Neuronal stem cell (in vitro differentiated cells): ENCODE measurements at regions not wholly inside any gene's neighbourhood (a gene's known extent, or its start where the extent isn't known, plus 50 kb on each side); places are given as distances from the start of the nearest gene placed in this dataset.

ENCODE experiments used
- DNase-seq: peaks from one replicate; pipeline ENCODE4 v3.0.0-alpha.2; 2013; ENCODE audit warnings: low spot score
- H2AFZ ChIP-seq: one replicate; pipeline ENCODE4 v1.6.1; 2013; ENCODE audit warnings: mild to moderate bottlenecking, low read length, inconsistent platforms
- H2AK5ac ChIP-seq: 2 replicates; pipeline ENCODE4 v1.6.1; 2013; ENCODE audit warnings: low read depth, mild to moderate bottlenecking, inconsistent platforms, low read length, moderate library complexity, mixed read lengths
- H2BK120ac ChIP-seq: 2 replicates; pipeline ENCODE4 v1.6.1; 2013; ENCODE audit warnings: low read depth, mild to moderate bottlenecking, inconsistent platforms, low read length, moderate library complexity, mixed read lengths
- H2BK12ac ChIP-seq: one replicate; pipeline ENCODE4 v1.6.1; 2013; ENCODE audit warnings: low read length, inconsistent platforms
- H2BK15ac ChIP-seq: 2 replicates; pipeline ENCODE4 v1.6.1; 2013; ENCODE audit warnings: mild to moderate bottlenecking, low read length, inconsistent platforms, mixed read lengths
- H2BK5ac ChIP-seq: one replicate; pipeline ENCODE4 v1.6.1; 2013; ENCODE audit warnings: inconsistent platforms, mild to moderate bottlenecking, low read length, moderate library complexity
- H3K14ac ChIP-seq: one replicate; pipeline ENCODE4 v1.6.1; 2013; ENCODE audit warnings: low read length, inconsistent platforms
- H3K18ac ChIP-seq: 2 replicates; pipeline ENCODE4 v1.6.1; 2013; ENCODE audit warnings: low read length, inconsistent platforms
- H3K23ac ChIP-seq: 2 replicates; pipeline ENCODE4 v1.6.1; 2013; ENCODE audit warnings: low read depth, mild to moderate bottlenecking, mixed read lengths, low read length, inconsistent platforms; ENCODE audit not compliant: poor library complexity
- H3K27ac ChIP-seq: replicated peaks from 3 replicates; pipeline ENCODE4 v1.5.1; 2013; ENCODE audit warnings: low read length, inconsistent platforms
- H3K27me3 ChIP-seq, 3 experiments: 2 replicates each; pipeline ENCODE4 v1.6.1; 2013; ENCODE audit warnings: low read length in 3 of 3, mild to moderate bottlenecking in 2 of 3, inconsistent platforms in 1 of 3, low read depth in 1 of 3, mixed read lengths in 1 of 3, moderate library complexity in 1 of 3; ENCODE audit not compliant: control insufficient read depth in 3 of 3, insufficient read depth in 3 of 3
- H3K36me3 ChIP-seq, 2 donors: replicated peaks in 1 of 2; 2 replicates each; pipeline ENCODE4 v1.6.1; 2013; ENCODE audit warnings: low read length in 2 of 2; ENCODE audit not compliant: control insufficient read depth in 2 of 2, insufficient read depth in 2 of 2
- H3K4ac ChIP-seq: 2 replicates; pipeline ENCODE4 v1.6.1; 2013; ENCODE audit warnings: inconsistent platforms, mild to moderate bottlenecking, low read length, moderate library complexity
- H3K4me1 ChIP-seq, 2 donors: 1 replicate in 1 of 2; 2 replicates in 1 of 2; pipeline ENCODE4 v1.6.1; 2013; ENCODE audit warnings: low read length in 2 of 2, low read depth in 1 of 2; ENCODE audit not compliant: control insufficient read depth in 2 of 2, insufficient read depth in 1 of 2
- H3K4me2 ChIP-seq: one replicate; pipeline ENCODE4 v1.6.1; 2013; ENCODE audit warnings: mild to moderate bottlenecking, low read length, inconsistent platforms; ENCODE audit not compliant: insufficient read depth, poor library complexity, severe bottlenecking
- H3K4me3 ChIP-seq, 2 donors: 2 replicates each; pipeline ENCODE4 v1.5.1; 2013; ENCODE audit warnings: low read length in 2 of 2, mild to moderate bottlenecking in 2 of 2, inconsistent platforms in 1 of 2, moderate library complexity in 1 of 2
- H3K79me1 ChIP-seq: one replicate; pipeline ENCODE4 v1.6.1; 2013; ENCODE audit warnings: low read depth, mild to moderate bottlenecking, inconsistent platforms, low read length, moderate library complexity
- H3K9ac ChIP-seq: one replicate; pipeline ENCODE4 v1.6.1; 2013; ENCODE audit warnings: mild to moderate bottlenecking, low read depth, low read length, inconsistent platforms; ENCODE audit not compliant: poor library complexity
- H3K9me3 ChIP-seq, 2 donors: replicated peaks in 1 of 2; 2 replicates each; pipeline versions ENCODE3 to v1.6.1; 2013; ENCODE audit warnings: low read length in 2 of 2, mild to moderate bottlenecking in 2 of 2, inconsistent platforms in 1 of 2, low read depth in 1 of 2, mixed read lengths in 1 of 2, moderate library complexity in 1 of 2; ENCODE audit not compliant: control insufficient read depth in 2 of 2, insufficient read depth in 1 of 2
- H4K8ac ChIP-seq: one replicate; pipeline ENCODE4 v1.6.1; 2013; ENCODE audit warnings: low read depth, mild to moderate bottlenecking, inconsistent platforms, low read length, moderate library complexity
- H4K91ac ChIP-seq: one replicate; pipeline ENCODE4 v1.6.1; 2013; ENCODE audit warnings: low read length, low read depth, mild to moderate bottlenecking, inconsistent platforms; ENCODE audit not compliant: poor library complexity
- WGBS, 2 donors: extraction: QIAGEN DNeasy Blood & Tissue Kit; methylation state at CpG; one replicate each; pipeline ENCODE4 v1.1.7; 2013; ENCODE audit warnings: missing lambda C conversion rate in 2 of 2, mixed read lengths in 1 of 2; ENCODE audit not compliant: insufficient read length in 2 of 2, insufficient replicate concordance in 1 of 2; ENCODE audit errors: extremely low coverage in 2 of 2; 5-methylcytosine and 5-hydroxymethylcytosine counted together

- Histone ChIP-seq H3K79me1 (no peaks in the 10 kb centered on the region), H2BK5ac (no peak overlapping the region), H2AFZ (no peak overlapping the region), H3K27me3 (no peaks in the 10 kb centered on the region), H3K9me3 (no peaks in the 10 kb centered on the region), H4K91ac (no peak overlapping the region), H3K23ac (no peak overlapping the region), H3K18ac (no peak overlapping the region), H3K4me3 (no peak overlapping the region), H3K27ac (peak overlapping the region; percentile 89), H3K9ac (no peak overlapping the region), H2BK120ac (no peak overlapping the region), H3K4me1 (peaks cover 0 to 10% of the 10 kb centered on the region in 2 donors), H3K4ac (no peak overlapping the region), H2BK15ac (no peak overlapping the region), H4K8ac (no peak overlapping the region), H3K4me2 (no peak overlapping the region), H3K14ac (no peak overlapping the region), H2BK12ac (no peak overlapping the region), H3K36me3 (no peaks in the 10 kb centered on the region), H2AK5ac (no peak overlapping the region)
- WGBS, 2 donors = no CpG with 5 or more reads among the region's 10 CpGs
- peak; percentile 69 for DNase-seq
Observed at GRCh38 chr21:35791541-35792325, 268.6 kb downstream of the SETD4 start.

GRCh38 chr21:35783721-35784120 lies 276.6 kb downstream of the SETD4 start:
- no peak overlapping the region for H3K14ac ChIP-seq
- H3K4me1 ChIP-seq = no peaks in the 10 kb centered on the region
- no peaks in the 10 kb centered on the region for H3K36me3 ChIP-seq
- H2AK5ac ChIP-seq = no peak overlapping the region
- no peak overlapping the region for H2BK12ac ChIP-seq
- H4K8ac ChIP-seq = no peak overlapping the region
- no peak overlapping the region for H4K91ac ChIP-seq
- H2BK15ac ChIP-seq = no peak overlapping the region
- H3K18ac ChIP-seq = no peak overlapping the region
- no peak overlapping the region for H2BK5ac ChIP-seq
- no peak overlapping the region for H3K4ac ChIP-seq
- DNase-seq = no peak
- H3K27me3 ChIP-seq = no peaks in the 10 kb centered on the region
- no peaks in the 10 kb centered on the region for H3K79me1 ChIP-seq
- no peak overlapping the region for H3K9ac ChIP-seq
- no peak overlapping the region for H2AFZ ChIP-seq
- H3K4me3 ChIP-seq = no peak overlapping the region
- no peaks in the 10 kb centered on the region for H3K9me3 ChIP-seq
- no peak overlapping the region for H3K23ac ChIP-seq
- no peak overlapping the region for H3K27ac ChIP-seq
- H3K4me2 ChIP-seq = no peak overlapping the region
- no peak overlapping the region for H2BK120ac ChIP-seq

- no peak overlapping the region for H4K8ac ChIP-seq
- H2AK5ac ChIP-seq = no peak overlapping the region
- no peak overlapping the region for H3K23ac ChIP-seq
- H2BK12ac ChIP-seq = no peak overlapping the region
- H2AFZ ChIP-seq = no peak overlapping the region
- no peak overlapping the region for H4K91ac ChIP-seq
- no peaks in the 10 kb centered on the region for H3K79me1 ChIP-seq
- no peak overlapping the region for H2BK5ac ChIP-seq
- no peaks in the 10 kb centered on the region for H3K36me3 ChIP-seq
- H3K9ac ChIP-seq = no peak overlapping the region
- H2BK15ac ChIP-seq = no peak overlapping the region
- DNase-seq = no peak
- no peak overlapping the region for H3K4ac ChIP-seq
- H3K4me2 ChIP-seq = no peak overlapping the region
- no peak overlapping the region for H2BK120ac ChIP-seq
- H3K9me3 ChIP-seq = no peaks in the 10 kb centered on the region
- no peak overlapping the region for H3K18ac ChIP-seq
- no peak overlapping the region for H3K27ac ChIP-seq
- H3K14ac ChIP-seq = no peak overlapping the region
- H3K4me1 ChIP-seq = no peaks in the 10 kb centered on the region
- H3K4me3 ChIP-seq = no peak overlapping the region
- no peaks in the 10 kb centered on the region for H3K27me3 ChIP-seq
Observed at GRCh38 chr21:35782667-35783066, 277.7 kb downstream of the SETD4 start.

- no CpG with 5 or more reads among the region's 4 CpGs for WGBS, 2 donors
- Histone ChIP-seq H3K14ac (no peak overlapping the region), H3K4ac (no peak overlapping the region), H2BK120ac (no peak overlapping the region), H2BK5ac (no peak overlapping the region), H3K27me3 (no peaks in the 10 kb centered on the region), H3K27ac (no peak overlapping the region), H2BK12ac (no peak overlapping the region), H3K9ac (no peak overlapping the region), H2AFZ (no peak overlapping the region), H3K79me1 (no peaks in the 10 kb centered on the region), H4K8ac (no peak overlapping the region), H3K4me1 (no peaks in the 10 kb centered on the region), H3K9me3 (no peaks in the 10 kb centered on the region), H2AK5ac (no peak overlapping the region), H3K36me3 (no peaks in the 10 kb centered on the region), H2BK15ac (no peak overlapping the region), H3K4me2 (no peak overlapping the region), H4K91ac (no peak overlapping the region), H3K4me3 (no peak overlapping the region), H3K18ac (peak overlapping the region; percentile 32), H3K23ac (no peak overlapping the region)
- no peak for DNase-seq
Observed at GRCh38 chr21:35780983-35781382, 279.3 kb downstream of the SETD4 start.
